Medulla oblongata (tissue), 1 donor: ENCODE measurements at regions not wholly inside any gene's neighbourhood (a gene's known extent, or its start where the extent isn't known, plus 50 kb on each side); places are given as distances from the start of the nearest gene placed in this dataset.
"Not testable (repeated sequence)": the region's sequence is repeated elsewhere in the genome, so short reads cannot be mapped to it uniquely, and the experiment has no call there.

Experiments
- DNase-seq: peaks from one replicate; pipeline ENCODE4 v3.0.0-alpha.2; 2015; ENCODE audit errors: extremely low spot score

DNA sequence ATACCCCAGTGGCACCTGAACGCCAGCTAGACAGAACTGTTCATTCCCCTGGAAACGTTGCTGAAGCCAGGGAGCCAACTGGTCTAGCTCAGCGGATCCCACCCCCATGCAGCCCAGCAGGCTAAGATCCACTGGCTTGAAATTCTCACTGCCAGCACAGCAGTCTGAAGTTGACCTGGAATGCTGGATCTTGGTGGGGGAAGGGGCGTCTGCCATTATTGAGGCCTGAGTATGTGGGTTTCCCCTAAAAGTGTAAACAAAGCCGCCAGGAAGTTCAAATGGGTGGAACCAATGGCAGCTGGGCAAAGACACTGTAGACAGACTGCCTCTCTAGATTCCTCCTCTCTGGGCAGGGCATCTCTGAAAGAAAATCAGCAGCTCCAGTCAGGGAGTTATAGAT is 213.0 kb downstream of the NKX6-1 start:
- no peak for DNase-seq

DNA sequence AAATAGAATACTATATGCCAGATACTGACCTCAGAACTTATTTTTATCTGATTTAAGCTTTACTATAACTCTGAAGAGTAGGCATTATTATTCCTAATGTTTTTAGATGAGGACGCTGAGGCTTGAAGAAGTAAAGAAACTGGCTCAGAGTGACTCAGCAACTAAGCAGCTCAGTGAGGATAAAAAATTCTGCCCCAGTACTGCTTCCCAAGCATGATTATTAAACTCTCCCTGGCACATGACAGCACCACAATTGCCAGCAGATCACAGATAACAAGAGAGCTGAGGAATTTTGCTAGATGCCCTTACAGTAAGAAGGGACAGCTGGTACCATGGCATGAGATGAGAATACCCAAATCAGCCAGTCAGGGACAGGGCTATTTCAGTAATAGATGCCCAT is 219.4 kb downstream of the NKX6-1 start:
- no peak for DNase-seq

- DNase-seq: no peak
Measured at GRCh38 chr4:84277923-84278322, 221.2 kb downstream of the NKX6-1 start.

DNA sequence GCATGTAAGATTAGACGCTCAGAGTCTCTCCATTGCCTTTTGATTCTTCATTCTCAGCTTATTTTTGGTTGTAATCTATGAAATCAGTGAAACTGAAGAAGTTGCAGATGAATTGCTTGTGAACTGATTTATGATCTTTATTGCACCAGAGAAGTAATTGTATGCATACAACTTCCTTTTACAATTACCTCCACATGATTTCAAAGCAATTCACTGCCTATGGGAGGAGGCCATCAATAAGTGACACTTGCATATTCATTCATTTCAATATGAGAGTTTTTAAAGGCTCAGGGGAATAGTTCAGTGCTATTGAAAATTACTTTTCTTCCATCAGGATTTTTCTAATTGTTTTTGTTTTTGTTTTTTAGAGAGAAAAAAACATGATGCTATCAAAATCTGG is 222.3 kb downstream of the NKX6-1 start:
- no peak for DNase-seq

GRCh38 chr4:84269536-84270044 is 229.5 kb downstream of the NKX6-1 start:
- DNase-seq: no peak

GRCh38 chr4:84264652-84265051 is 234.4 kb downstream of the NKX6-1 start:
- DNase-seq: no peak

GRCh38 chr4:84263415-84263814 is 235.7 kb downstream of the NKX6-1 start:
- DNase-seq: no peak

DNA sequence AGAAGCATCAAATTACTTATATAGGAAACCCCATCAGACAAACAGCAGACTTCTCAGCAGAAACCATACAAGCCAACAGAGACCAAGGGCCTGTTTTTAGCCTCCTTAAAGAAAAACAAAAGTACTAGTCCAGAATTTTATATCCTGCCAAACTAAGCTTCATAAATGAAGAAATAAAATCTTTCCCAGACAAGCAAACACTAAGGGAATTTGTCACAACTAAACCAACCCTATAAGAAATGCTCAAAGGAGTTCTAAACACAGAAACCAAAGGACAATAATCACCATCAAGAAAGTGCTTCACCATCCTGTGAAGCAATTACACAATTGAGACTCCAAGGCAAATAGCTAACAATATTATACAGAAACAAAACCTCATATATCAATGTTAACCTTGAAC is 238.6 kb downstream of the NKX6-1 start:
- no peak for DNase-seq

GRCh38 chr4:84258905-84259830 is 239.9 kb downstream of the NKX6-1 start:
- DNase-seq: no peak

DNA sequence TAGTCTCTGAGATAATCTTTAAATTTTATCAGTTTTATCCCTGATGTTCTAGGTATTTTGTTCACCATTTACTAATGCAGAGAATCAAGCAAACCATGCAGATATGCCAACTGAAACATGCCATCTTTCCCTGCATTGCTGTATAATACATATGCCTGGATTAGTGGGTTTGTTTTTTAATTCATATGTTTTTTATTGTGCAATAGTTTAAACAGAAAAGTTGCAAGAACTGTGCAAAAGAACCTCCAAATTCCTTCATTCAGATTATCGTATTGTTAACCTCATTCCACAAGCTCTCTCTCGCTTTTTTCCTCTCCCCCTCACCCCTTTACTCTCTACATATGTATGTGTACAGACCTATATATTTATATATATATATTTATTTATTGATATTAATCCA is 244.6 kb downstream of the NKX6-1 start:
- no peak for DNase-seq

- DNase-seq: no peak
Measured at GRCh38 chr4:84249521-84249920, 249.6 kb downstream of the NKX6-1 start.

- not testable (repeated sequence) for DNase-seq
Measured at GRCh38 chr4:84245042-84245441, 254.1 kb downstream of the NKX6-1 start.

DNA sequence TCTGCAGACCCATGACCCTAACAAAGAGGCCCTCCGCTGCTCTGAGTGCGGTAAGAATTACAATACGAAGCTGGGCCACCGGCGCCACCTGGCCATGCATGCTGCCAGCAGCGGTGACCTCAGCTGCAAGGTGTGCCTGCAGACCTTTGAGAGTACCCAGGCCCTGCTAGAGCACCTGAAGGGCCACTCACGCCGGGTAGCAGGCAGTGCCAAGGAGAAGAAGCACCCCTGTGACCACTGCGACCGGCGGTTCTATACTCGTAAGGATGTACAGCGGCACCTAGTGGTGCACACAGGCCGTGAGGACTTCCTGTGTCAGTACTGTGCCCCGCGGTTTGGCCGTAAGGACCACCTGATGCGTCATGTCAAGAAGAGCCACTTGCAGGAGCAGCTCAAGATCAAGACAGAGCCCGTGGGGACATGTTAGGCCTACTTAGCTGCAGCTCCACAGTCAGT is 254.7 kb downstream of the NKX6-1 start:
- DNase-seq: not testable (repeated sequence)

- no peak for DNase-seq
Measured at GRCh38 chr4:84243685-84244084, 255.4 kb downstream of the NKX6-1 start.

DNA sequence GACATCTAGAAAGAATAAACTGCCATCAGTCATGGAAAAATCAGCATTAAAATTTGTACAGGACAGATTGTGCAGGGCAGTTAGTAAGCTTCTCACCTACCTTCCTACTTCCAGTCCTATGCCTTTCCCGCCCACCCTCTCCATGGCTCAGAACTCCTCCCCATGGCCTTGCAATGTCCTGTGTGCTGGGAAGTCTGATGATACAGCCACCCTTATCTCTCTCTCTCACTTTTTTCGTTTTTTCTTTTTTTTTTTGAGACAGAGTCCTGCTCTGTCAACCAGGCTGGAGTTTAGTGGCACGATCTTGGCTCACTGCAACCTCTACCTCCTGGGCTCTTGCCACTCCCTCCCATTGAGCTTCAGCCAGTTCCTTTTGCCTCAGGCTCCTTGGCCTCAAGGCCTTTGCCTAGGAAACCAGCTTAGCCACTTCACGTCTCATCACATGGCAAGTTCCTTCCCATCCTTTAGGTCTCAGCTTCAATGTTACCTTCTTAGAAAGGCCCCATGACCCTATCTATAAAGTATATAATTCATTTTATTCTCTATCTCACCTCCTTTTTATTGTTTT is 259.7 kb downstream of the NKX6-1 start:
- DNase-seq: no peak

DNA sequence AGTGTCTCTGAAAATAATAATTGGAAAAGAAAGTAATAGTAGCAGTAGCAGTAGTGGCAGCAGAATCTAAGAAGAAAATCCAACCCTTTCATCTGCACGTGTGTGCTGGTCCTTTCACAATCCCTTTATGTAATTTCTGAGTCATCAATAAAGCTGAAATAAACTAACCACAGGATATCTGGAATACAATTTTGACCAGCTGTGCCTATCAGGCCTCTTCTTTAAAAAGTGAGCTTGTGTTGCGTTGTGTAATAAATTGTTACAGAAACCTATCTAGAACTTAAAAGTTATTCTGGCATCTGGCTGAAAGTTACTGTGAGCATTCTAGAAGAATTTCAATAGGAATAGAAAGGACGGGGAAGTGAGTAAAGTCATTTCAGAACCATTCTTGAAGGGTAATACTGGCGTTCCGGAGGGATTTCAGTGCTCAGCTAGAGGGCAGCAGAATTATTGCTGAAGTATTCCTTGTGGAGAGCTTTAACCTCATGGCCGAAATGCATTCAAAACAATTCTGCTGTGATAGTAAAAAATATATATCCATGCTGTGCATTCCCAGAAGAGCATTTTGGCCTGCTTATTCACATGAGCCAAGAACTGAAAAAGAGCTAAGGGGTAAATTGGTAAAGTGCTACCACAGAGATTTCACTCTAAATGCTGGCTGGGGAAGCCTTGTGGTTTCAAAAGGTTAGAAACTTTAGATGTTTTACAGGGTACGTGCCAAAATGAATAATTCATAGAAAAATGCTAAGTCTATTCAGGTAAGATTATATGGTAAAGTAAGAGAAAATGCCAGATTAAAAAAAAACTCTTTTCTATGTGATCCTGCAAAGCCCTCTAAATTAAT is 260.6 kb downstream of the NKX6-1 start:
- no peak for DNase-seq

DNA sequence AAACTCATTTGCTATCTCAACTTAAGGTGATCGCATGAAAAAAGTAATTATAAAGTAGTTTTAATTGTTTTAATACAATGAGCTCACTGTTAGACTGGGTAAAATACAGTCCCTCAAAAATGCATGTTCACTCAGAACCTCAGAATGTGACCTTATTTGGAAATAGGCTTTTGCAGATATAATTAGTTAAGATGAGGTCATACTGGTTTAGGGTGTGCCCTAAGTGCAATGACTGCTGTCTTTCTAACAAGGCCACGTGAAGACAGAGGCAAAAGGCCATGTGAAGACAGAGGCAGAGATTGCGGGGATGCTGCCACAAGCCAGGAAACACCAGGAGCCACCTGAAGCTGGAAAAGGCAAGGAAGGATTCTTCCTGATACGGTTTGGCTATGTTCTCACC is 262.1 kb downstream of the NKX6-1 start:
- DNase-seq: no peak

DNA sequence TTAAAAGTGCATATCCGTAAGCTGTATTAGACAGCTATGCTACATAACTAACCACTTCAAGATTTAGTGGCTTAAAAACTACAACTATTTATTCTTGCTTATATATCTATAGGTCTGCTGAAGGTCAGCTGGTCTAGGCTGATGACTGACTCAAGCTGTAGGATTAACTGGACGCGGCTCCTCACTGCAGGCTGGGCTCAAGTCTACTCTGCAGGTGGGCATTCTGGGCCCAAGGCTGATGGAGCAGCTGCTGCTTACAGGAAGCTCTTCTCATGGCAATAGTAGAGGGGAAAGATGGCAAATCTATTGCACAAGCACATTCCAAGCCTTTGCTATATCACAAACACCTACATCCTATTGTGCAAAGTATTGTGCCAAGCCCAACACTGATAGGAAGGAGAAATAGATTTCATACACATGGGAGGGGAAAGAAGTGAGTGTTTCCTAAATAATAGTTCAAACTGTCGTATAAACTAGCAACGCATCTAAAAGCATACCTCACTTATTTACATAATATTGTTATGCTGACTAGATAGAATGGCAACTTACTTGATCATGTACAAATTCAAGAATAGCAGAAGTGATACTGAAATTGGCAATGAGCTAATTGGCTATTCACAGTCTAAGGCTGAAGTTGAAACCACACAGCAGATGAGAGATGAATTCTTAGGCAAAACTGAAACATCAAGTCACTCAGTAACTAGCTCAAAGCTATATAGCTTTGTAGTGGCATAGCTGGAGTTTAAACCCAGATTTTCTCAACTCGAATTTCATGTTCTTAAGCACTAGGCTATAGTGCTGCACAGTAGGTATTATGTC is 263.8 kb downstream of the NKX6-1 start:
- no peak for DNase-seq

DNA sequence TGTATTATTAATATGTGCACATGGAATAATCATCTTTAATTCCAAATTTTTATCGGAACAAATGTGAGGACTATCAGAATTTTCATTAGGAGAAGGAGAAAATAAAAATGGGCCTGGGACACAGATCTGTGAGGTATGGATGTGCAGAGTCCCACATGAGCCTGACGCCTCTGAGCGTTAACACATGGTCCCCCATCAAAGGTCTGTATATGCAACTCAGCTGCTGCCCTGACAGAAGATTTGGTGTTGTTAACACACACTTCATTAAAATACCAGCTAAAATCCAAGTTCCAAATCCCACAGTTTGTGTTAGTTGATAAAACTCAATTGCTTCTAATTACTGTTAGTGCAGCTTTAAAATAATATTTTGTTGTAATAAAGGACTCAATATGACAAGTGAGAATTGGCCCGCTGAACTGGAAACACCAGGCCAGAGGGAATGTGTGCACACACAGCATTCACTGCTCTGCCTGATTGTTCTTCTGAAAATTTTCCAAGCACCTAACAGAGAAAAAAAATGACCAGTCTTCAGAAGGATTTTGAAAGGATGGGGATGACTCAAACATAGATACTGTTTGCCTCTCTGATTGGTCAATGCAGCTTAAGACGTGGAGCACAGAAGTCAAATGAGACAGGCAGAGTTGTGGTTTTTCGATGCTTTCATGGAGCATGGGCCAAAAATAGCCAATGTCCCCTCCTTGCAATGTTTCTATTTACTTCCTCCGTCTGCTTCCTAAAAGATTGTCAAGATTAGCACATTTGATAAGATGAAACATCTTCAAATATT is 266.6 kb downstream of the NKX6-1 start:
- no peak for DNase-seq

GRCh38 chr4:84231539-84232055 is 267.5 kb downstream of the NKX6-1 start:
- no peak for DNase-seq
